Astrocyte (in vitro differentiated cells and primary cell): ENCODE measurements at regions not wholly inside any gene's neighbourhood (a gene's known extent, or its start where the extent isn't known, plus 50 kb on each side); places are given as distances from the start of the nearest gene placed in this dataset.

Experiments
- DNase-seq: peaks from one replicate; pipeline ENCODE4 v3.0.0-alpha.2; 2010; ENCODE audit warnings: low read depth
- FAIRE-seq: peaks from 2 replicates; lab custom pipeline; 2011; peaks lifted over from hg19 to GRCh38; lab: Jason Lieb, UNC
- H2AFZ ChIP-seq: 2 replicates; pipeline ENCODE4 v1.6.0; 2012; ENCODE audit warnings: low read depth, low read length, inconsistent platforms
- H3K27ac ChIP-seq: 2 replicates; pipeline ENCODE4 v1.5.1; 2011; ENCODE audit warnings: low read depth, low read length, inconsistent platforms
- H3K27me3 ChIP-seq: 2 replicates; pipeline ENCODE4 v1.6.0; 2011; ENCODE audit warnings: low read length, inconsistent platforms; ENCODE audit not compliant: insufficient read depth
- H3K36me3 ChIP-seq: 2 replicates; pipeline ENCODE4 v1.5.1; 2011; ENCODE audit warnings: low read length, inconsistent platforms; ENCODE audit not compliant: insufficient read depth
- H3K4me1 ChIP-seq: 2 replicates; pipeline ENCODE4 v1.5.1; 2011; ENCODE audit warnings: low read length, inconsistent platforms; ENCODE audit not compliant: insufficient read depth
- H3K4me2 ChIP-seq: 2 replicates; pipeline ENCODE4 v1.6.0; 2012; ENCODE audit warnings: low read length, inconsistent platforms
- H3K4me3 ChIP-seq: 2 replicates; pipeline ENCODE4 v1.5.1; 2011; ENCODE audit warnings: low read depth, mild to moderate bottlenecking, low read length, inconsistent platforms; ENCODE audit not compliant: insufficient read depth
- H3K79me2 ChIP-seq: 2 replicates; pipeline ENCODE4 v1.6.0; 2012; ENCODE audit warnings: mild to moderate bottlenecking, low read length, inconsistent platforms; ENCODE audit not compliant: insufficient read depth
- H3K9ac ChIP-seq: 2 replicates; pipeline ENCODE4 v1.6.0; 2012; ENCODE audit warnings: mild to moderate bottlenecking, low read length, inconsistent platforms
- H3K9me3 ChIP-seq: 2 replicates; pipeline ENCODE4 v1.5.1; 2012; ENCODE audit warnings: low read depth, mild to moderate bottlenecking, low read length, inconsistent platforms; ENCODE audit not compliant: insufficient read depth
- H4K20me1 ChIP-seq: 2 replicates; pipeline ENCODE4 v1.6.0; 2012; ENCODE audit warnings: low read length, inconsistent platforms; ENCODE audit not compliant: insufficient read depth
- H3K27ac Mint-ChIP-seq: one replicate; pipeline ENCODE4 v1.8.0; 2021; ENCODE audit warnings: mild to moderate bottlenecking, mixed read lengths; ENCODE audit not compliant: unreplicated experiment
- H3K27me3 Mint-ChIP-seq: one replicate; pipeline ENCODE4 v1.8.0; 2021; ENCODE audit warnings: low read depth, mixed read lengths; ENCODE audit not compliant: unreplicated experiment
- H3K36me3 Mint-ChIP-seq: one replicate; pipeline ENCODE4 v1.8.0; 2021; ENCODE audit warnings: low read depth, mixed read lengths; ENCODE audit not compliant: unreplicated experiment
- H3K4me1 Mint-ChIP-seq: one replicate; pipeline ENCODE4 v1.8.0; 2021; ENCODE audit warnings: low read depth, mixed read lengths; ENCODE audit not compliant: unreplicated experiment
- H3K4me3 Mint-ChIP-seq: one replicate; pipeline ENCODE4 v1.8.0; 2021; ENCODE audit warnings: mild to moderate bottlenecking, moderate library complexity, mixed read lengths; ENCODE audit not compliant: unreplicated experiment
- H3K9me3 Mint-ChIP-seq: one replicate; pipeline ENCODE4 v1.8.0; 2021; ENCODE audit warnings: mild to moderate bottlenecking, mixed read lengths; ENCODE audit not compliant: unreplicated experiment
- EZH2 ChIP-seq: IDR thresholded peaks from 2 replicates; pipeline ENCODE4 v1.6.1; 2012; ENCODE audit warnings: mild to moderate bottlenecking, low read length, inconsistent platforms; ENCODE audit not compliant: insufficient read depth
- TF ChIP-seq, protein P1 (sequence below): IDR thresholded peaks from 2 replicates; pipeline ENCODE4 v1.5.1; 2011; ENCODE audit warnings: low read depth, mild to moderate bottlenecking, inconsistent platforms, low read length, moderate library complexity; ENCODE audit not compliant: insufficient read depth

DNA sequence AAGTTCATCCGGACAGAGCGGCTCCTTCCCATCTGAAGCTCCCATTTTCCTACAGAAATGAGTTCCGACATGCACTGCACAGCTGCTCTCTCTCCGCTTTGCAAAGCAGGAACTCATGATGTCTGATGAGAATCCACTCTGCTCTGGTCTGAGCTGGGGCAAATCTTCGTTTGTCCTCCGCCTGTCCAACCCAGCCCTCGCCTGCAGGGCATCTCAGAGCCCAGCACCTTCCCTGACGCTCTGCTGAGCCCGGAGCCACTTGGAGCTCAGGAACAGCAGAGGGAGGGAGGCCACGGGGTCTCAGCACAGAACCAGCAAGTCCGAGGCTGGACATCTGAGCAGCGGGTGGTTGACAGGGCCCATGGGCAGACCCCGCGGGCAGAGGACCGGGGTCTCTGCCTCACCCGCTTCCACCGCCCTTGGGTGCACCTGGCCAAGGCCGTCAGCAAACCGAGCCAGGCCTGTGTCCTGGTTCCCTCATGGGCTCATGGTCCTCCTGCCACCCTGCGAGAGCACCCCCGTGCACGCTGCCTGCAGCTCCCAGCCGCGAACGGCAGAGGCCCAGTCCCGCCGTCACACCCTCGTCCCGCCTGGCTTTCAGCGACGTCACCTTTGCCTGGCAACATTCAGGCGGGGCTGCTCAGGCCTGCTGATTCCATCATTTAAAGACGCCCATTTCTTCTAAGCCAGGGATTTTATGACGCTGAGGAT is 78.5 kb upstream of the BHLHE23 start:
- no peak for FAIRE-seq
- no peak overlapping the region for H3K27ac ChIP-seq
- H3K9ac ChIP-seq, result no peak overlapping the region
- H2AFZ ChIP-seq, result no peak overlapping the region
- H3K27me3 ChIP-seq, result peaks cover 8% of the 10 kb centered on the region
- H3K9me3 Mint-ChIP-seq, result peaks cover 3% of the 10 kb centered on the region
- no peak overlapping the region for H3K27ac Mint-ChIP-seq
- no peaks in the 10 kb centered on the region for H3K36me3 Mint-ChIP-seq
- no peaks in the 10 kb centered on the region for H3K4me1 Mint-ChIP-seq
- H3K4me1 ChIP-seq, result no peaks in the 10 kb centered on the region
- no peaks in the 10 kb centered on the region for H4K20me1 ChIP-seq
- no peaks in the 10 kb centered on the region for H3K9me3 ChIP-seq
- no peak overlapping the region for H3K4me3 Mint-ChIP-seq
- no peak for DNase-seq
- no peaks in the 10 kb centered on the region for H3K36me3 ChIP-seq
- no peak overlapping the region for H3K4me3 ChIP-seq
- peaks cover 60% of the 10 kb centered on the region for H3K27me3 Mint-ChIP-seq
- TF ChIP-seq EZH2, result no peak
- TF ChIP-seq, protein P1, sequence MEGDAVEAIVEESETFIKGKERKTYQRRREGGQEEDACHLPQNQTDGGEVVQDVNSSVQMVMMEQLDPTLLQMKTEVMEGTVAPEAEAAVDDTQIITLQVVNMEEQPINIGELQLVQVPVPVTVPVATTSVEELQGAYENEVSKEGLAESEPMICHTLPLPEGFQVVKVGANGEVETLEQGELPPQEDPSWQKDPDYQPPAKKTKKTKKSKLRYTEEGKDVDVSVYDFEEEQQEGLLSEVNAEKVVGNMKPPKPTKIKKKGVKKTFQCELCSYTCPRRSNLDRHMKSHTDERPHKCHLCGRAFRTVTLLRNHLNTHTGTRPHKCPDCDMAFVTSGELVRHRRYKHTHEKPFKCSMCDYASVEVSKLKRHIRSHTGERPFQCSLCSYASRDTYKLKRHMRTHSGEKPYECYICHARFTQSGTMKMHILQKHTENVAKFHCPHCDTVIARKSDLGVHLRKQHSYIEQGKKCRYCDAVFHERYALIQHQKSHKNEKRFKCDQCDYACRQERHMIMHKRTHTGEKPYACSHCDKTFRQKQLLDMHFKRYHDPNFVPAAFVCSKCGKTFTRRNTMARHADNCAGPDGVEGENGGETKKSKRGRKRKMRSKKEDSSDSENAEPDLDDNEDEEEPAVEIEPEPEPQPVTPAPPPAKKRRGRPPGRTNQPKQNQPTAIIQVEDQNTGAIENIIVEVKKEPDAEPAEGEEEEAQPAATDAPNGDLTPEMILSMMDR, result no peak
- H3K79me2 ChIP-seq, result no peaks in the 10 kb centered on the region
- H3K4me2 ChIP-seq, result no peak overlapping the region

DNA sequence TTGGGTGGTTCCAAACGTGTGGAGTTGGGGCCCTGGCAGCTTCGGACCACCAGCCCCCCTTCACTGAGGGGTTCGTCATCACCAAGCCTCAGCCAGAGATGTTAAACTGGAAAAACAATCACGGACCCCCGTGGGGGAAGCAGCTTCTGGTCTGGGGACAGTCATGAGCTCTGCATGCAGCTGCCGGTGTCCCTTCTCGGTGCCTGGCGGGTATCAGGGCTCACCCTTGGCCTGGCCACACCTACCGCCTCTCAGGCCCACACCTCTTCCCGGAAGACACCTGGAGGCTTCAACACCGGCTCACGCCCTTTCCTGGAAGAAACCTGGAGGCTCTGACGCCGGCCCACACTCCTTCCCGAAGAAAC is 77.8 kb upstream of the BHLHE23 start:
- TF ChIP-seq, protein P1, result no peak
- no peak for TF ChIP-seq EZH2
- DNase-seq (no peak), FAIRE-seq (no peak)
- Mint-ChIP-seq H3K27me3 (peaks cover 68% of the 10 kb centered on the region), H3K36me3 (no peaks in the 10 kb centered on the region), H3K9me3 (peaks cover 8% of the 10 kb centered on the region), H3K4me1 (no peaks in the 10 kb centered on the region), H3K27ac (no peak overlapping the region), H3K4me3 (no peak overlapping the region)
- H3K9ac ChIP-seq, result no peak overlapping the region
- H4K20me1 ChIP-seq, result no peaks in the 10 kb centered on the region
- no peak overlapping the region for H2AFZ ChIP-seq
- H3K4me1 ChIP-seq, result no peaks in the 10 kb centered on the region
- H3K4me3 ChIP-seq, result no peak overlapping the region
- peaks cover 8% of the 10 kb centered on the region for H3K27me3 ChIP-seq
- no peaks in the 10 kb centered on the region for H3K79me2 ChIP-seq
- no peaks in the 10 kb centered on the region for H3K9me3 ChIP-seq
- no peaks in the 10 kb centered on the region for H3K36me3 ChIP-seq
- H3K27ac ChIP-seq, result no peak overlapping the region
- H3K4me2 ChIP-seq, result no peak overlapping the region

DNA sequence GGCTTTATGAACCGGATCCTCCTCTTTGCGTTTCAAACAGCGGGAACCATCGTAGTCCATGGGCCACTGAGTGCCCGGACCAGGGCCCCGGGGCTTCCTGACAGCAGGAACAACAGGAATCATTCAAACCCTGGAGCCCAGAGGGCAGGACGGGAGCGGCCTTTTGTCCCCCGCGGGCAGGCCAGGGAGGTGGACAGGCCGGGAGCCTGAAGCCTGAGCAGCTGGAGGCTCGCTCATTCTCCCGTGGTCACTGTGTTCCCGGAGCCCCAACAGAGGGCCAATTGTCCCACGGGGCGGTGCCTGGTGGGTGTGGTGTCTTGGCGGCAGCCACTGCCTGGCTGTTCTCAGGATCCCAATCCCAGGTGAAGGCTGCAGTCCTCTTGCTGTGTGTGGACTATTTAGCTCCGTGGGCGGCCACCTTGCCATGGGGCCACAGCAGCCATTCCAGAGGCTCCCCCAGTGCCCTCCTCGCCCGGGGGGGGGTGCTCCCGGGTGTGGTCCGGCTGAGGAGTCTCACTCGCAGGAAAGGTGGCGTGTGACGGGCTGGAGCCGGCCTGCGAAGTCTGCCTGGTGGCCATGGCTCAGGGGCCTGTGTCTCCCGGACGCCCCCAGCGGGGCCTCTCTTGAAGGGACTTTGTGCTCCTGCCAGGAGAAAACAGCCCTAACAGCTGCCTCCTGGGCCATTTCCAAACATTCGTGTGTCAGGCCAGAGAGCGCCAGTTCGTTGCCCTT is 77.2 kb upstream of the BHLHE23 start:
- no peak overlapping the region for H3K27ac Mint-ChIP-seq
- FAIRE-seq (no peak), DNase-seq (no peak)
- H3K4me1 ChIP-seq, result no peaks in the 10 kb centered on the region
- H3K27ac ChIP-seq, result no peak overlapping the region
- no peaks in the 10 kb centered on the region for H3K79me2 ChIP-seq
- H4K20me1 ChIP-seq, result no peaks in the 10 kb centered on the region
- H3K4me3 ChIP-seq, result no peak overlapping the region
- H2AFZ ChIP-seq, result no peak overlapping the region
- H3K36me3 Mint-ChIP-seq, result no peaks in the 10 kb centered on the region
- H3K4me2 ChIP-seq, result no peak overlapping the region
- TF ChIP-seq EZH2, result no peak
- TF ChIP-seq, protein P1, result no peak
- no peak overlapping the region for H3K9ac ChIP-seq
- H3K9me3 ChIP-seq, result no peaks in the 10 kb centered on the region
- H3K36me3 ChIP-seq, result no peaks in the 10 kb centered on the region
- H3K27me3 ChIP-seq, result peaks cover 8% of the 10 kb centered on the region
- H3K4me1 Mint-ChIP-seq, result no peaks in the 10 kb centered on the region
- H3K27me3 Mint-ChIP-seq, result peaks cover 69% of the 10 kb centered on the region
- no peak overlapping the region for H3K4me3 Mint-ChIP-seq
- H3K9me3 Mint-ChIP-seq, result peaks cover 13% of the 10 kb centered on the region
